CD4-positive, alpha-beta memory T cell (primary cell): ENCODE measurements at regions not wholly inside any gene's neighbourhood (a gene's known extent, or its start where the extent isn't known, plus 50 kb on each side); places are given as distances from the start of the nearest gene placed in this dataset.

ENCODE experiments used
- CTCF ChIA-PET: fragments of 350-600 bp; sonication (Branson Sonifier 250); formaldehyde crosslinking; loops from one replicate; lab custom pipeline; 2021; ENCODE audit warnings: inconsistent platforms; ENCODE audit not compliant: partially characterized antibody; lab: Charles Lee
- POLR2A ChIA-PET: fragments of 350-600 bp; sonication (Branson Sonifier 250); formaldehyde crosslinking; loops from one replicate; lab custom pipeline; 2021; ENCODE audit not compliant: partially characterized antibody; lab: Charles Lee
- DNase-seq, 5 donors: peaks; one replicate each; pipeline versions ENCODE4 v3.0.0 to v3.0.0-alpha.2; 2020 to 2022; ENCODE audit warnings: mixed read lengths in 1 of 5
- H3K27ac ChIP-seq: one replicate; pipeline ENCODE4 v1.7.0; 2013; ENCODE audit warnings: low read depth, low read length
- H3K27me3 ChIP-seq: 2 replicates; pipeline ENCODE4 v1.7.0; 2013; ENCODE audit warnings: mild to moderate bottlenecking, low read length, moderate library complexity; ENCODE audit not compliant: insufficient read depth
- H3K36me3 ChIP-seq: 2 replicates; pipeline ENCODE4 v1.7.0; 2013; ENCODE audit warnings: mild to moderate bottlenecking, low read length, moderate library complexity; ENCODE audit not compliant: insufficient read depth
- H3K4me1 ChIP-seq: 2 replicates; pipeline ENCODE4 v1.7.0; 2013; ENCODE audit warnings: mild to moderate bottlenecking, low read length, moderate library complexity; ENCODE audit not compliant: insufficient read depth
- H3K4me3 ChIP-seq, 2 donors: one replicate each; pipeline ENCODE4 v1.7.0; 2013; ENCODE audit warnings: low read length in 2 of 2, mild to moderate bottlenecking in 1 of 2
- H3K9me3 ChIP-seq, 2 donors: one replicate each; pipeline ENCODE4 v1.7.0; 2013; ENCODE audit warnings: low read length in 2 of 2, control low read depth in 1 of 2; ENCODE audit not compliant: control insufficient read depth in 1 of 2
- H3K27ac Mint-ChIP-seq, 7 donors: one replicate each; pipeline ENCODE4 v1.8.0; 2020 to 2021; ENCODE audit warnings: mixed read lengths in 7 of 7, mild to moderate bottlenecking in 6 of 7, inconsistent platforms in 3 of 7, moderate library complexity in 3 of 7
- H3K27me3 Mint-ChIP-seq, 2 donors: one replicate each; pipeline ENCODE4 v1.8.0; 2020 to 2021; ENCODE audit warnings: mixed read lengths in 2 of 2
- H3K36me3 Mint-ChIP-seq, 2 donors: one replicate each; pipeline ENCODE4 v1.8.0; 2020 to 2021; ENCODE audit warnings: mixed read lengths in 2 of 2, inconsistent platforms in 1 of 2, mild to moderate bottlenecking in 1 of 2
- H3K4me1 Mint-ChIP-seq, 4 donors: one replicate each; pipeline ENCODE4 v1.8.0; 2020 to 2021; ENCODE audit warnings: mixed read lengths in 4 of 4, mild to moderate bottlenecking in 1 of 4
- H3K4me3 Mint-ChIP-seq, 8 donors: one replicate each; pipeline ENCODE4 v1.8.0; 2020 to 2021; ENCODE audit warnings: mixed read lengths in 8 of 8, mild to moderate bottlenecking in 7 of 8, moderate library complexity in 6 of 8, inconsistent platforms in 3 of 8
- H3K9me3 Mint-ChIP-seq, 8 donors: one replicate each; pipeline ENCODE4 v1.8.0; 2020 to 2021; ENCODE audit warnings: mixed read lengths in 8 of 8, mild to moderate bottlenecking in 5 of 8, inconsistent platforms in 3 of 8, moderate library complexity in 1 of 8
- intact Hi-C: fragments of 100-400 bp; cut with micrococcal nuclease; formaldehyde crosslinking; loops from one replicate; pipeline ENCODE4 v1.15.1; 2023

DNA sequence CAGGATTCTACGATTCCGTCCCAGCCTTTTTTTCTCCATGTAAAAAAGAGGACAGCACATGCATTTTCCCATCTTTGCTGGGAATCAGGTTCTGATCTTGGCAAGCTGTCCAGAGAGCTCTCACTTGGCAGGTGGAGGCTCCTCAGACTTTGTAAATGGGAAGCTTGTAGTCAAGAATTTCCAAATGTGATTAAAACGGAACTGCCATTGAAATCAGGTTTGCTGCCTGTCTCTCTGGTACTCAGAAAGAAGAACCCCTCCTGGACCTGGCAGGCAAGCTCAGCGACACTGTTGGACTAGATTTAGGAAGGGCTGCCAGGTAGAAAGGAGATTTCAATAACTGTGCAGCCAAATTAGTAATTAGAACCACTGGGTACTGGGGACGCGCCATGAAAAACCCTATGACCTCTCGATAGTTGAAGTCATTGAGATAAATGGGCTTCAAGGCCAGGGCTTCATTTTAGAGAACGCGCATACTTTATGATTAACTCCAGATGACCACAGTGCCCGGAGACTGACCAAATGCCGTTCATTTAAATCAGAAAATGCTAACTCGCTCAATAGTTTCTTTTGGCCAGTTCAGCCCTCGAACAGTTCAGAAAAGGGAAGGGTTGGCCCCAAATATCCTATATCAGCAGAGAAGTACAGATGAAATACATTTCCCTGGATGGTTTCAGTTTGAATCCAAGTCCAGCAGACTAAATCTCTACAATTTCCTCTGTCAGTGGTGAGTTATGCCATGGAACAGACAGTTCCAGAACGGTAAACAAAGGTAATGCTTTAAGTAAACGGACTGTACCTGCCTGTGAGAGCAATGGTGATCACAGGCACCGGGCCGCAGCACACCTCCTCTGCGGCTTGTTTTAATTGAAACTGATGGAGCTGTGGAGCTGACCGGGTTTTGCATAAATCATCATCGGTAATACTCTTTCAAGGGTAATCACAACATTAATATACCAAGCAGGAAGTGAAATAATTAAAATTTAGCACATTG is 517.4 kb downstream of the RFC3 start:
- Histone ChIP-seq H3K36me3 (no peaks in the 10 kb centered on the region), H3K27me3 (no peaks in the 10 kb centered on the region), H3K27ac (no peak overlapping the region), H3K4me3 (no peak overlapping the region), H3K9me3 (no peaks in the 10 kb centered on the region), H3K4me1 (no peaks in the 10 kb centered on the region)
- H3K36me3 Mint-ChIP-seq: no peaks in the 10 kb centered on the region
- H3K4me3 Mint-ChIP-seq: no peak overlapping the region
- ChIA-PET POLR2A (no interaction called here), CTCF (no interaction called here)
- no peaks in the 10 kb centered on the region for H3K27me3 Mint-ChIP-seq
- no peak for DNase-seq
- peaks cover 0 to 8% (median 3%) of the 10 kb centered on the region in 8 donors for H3K9me3 Mint-ChIP-seq
- intact Hi-C loops: no loop called here
- no peak overlapping the region for H3K27ac Mint-ChIP-seq
- H3K4me1 Mint-ChIP-seq: no peaks in the 10 kb centered on the region

DNA sequence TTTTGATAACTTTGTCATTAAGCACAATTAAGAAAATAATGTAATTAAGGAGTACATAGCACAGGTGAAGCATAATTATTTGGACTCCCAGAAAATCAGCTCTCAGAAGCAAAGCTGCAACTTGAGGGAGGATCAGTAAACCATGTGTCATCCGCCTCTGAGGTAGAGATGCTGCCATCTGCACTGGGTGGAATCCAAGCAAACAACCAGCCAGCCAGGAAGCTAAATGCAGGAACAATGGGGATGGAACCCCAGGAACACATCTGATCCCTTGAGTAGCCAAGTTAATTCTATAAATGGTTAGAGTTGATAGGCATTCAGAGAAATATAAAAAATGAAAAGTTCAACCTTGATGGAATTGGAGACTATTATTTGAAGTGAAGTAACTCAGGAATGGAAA is 520.2 kb downstream of the RFC3 start:
- peaks cover 0 to 6% (median 2%) of the 10 kb centered on the region in 8 donors for H3K9me3 Mint-ChIP-seq
- no peaks in the 10 kb centered on the region for H3K4me1 ChIP-seq
- no peaks in the 10 kb centered on the region for H3K27me3 ChIP-seq
- ChIA-PET CTCF (no interaction called here), POLR2A (no interaction called here)
- H3K27ac Mint-ChIP-seq: no peak overlapping the region
- no peak overlapping the region for H3K4me3 Mint-ChIP-seq
- no peaks in the 10 kb centered on the region for H3K27me3 Mint-ChIP-seq
- H3K4me1 Mint-ChIP-seq: no peaks in the 10 kb centered on the region
- no peak for DNase-seq
- H3K4me3 ChIP-seq: no peak overlapping the region
- no peaks in the 10 kb centered on the region for H3K36me3 ChIP-seq
- no peaks in the 10 kb centered on the region for H3K9me3 ChIP-seq
- no peak overlapping the region for H3K27ac ChIP-seq
- intact Hi-C loops: no loop called here
- no peaks in the 10 kb centered on the region for H3K36me3 Mint-ChIP-seq

DNA sequence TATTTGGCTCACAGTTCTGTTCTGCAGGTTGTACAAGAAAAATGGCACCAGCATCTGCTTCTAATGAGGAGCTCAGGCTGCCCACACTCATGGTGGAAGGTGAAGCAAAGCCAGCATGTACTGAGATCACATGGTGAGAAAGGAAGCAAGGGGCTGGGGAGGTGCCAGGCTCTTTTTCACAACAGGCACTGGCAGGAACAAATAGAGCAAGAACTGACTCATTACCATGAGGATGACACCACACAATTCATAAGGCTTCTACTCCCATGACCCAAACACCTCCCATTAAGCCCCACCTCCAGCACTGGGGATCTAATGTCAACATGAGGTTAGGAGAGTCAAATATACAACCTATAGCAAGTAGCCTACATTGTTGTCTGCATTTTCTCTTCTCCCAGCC is 522.6 kb downstream of the RFC3 start:
- H3K27me3 ChIP-seq: no peaks in the 10 kb centered on the region
- Mint-ChIP-seq H3K27me3 (no peaks in the 10 kb centered on the region), H3K27ac (no peak overlapping the region), H3K36me3 (no peaks in the 10 kb centered on the region), H3K4me1 (no peaks in the 10 kb centered on the region), H3K9me3 (peaks cover 0 to 6% (median 0%) of the 10 kb centered on the region in 8 donors), H3K4me3 (no peak overlapping the region)
- no peaks in the 10 kb centered on the region for H3K9me3 ChIP-seq
- intact Hi-C loops: no loop called here
- H3K27ac ChIP-seq: no peak overlapping the region
- no peaks in the 10 kb centered on the region for H3K4me1 ChIP-seq
- no peak for DNase-seq
- H3K4me3 ChIP-seq: no peak overlapping the region
- POLR2A ChIA-PET: no interaction called here
- H3K36me3 ChIP-seq: no peaks in the 10 kb centered on the region
- CTCF ChIA-PET: no interaction called here

DNA sequence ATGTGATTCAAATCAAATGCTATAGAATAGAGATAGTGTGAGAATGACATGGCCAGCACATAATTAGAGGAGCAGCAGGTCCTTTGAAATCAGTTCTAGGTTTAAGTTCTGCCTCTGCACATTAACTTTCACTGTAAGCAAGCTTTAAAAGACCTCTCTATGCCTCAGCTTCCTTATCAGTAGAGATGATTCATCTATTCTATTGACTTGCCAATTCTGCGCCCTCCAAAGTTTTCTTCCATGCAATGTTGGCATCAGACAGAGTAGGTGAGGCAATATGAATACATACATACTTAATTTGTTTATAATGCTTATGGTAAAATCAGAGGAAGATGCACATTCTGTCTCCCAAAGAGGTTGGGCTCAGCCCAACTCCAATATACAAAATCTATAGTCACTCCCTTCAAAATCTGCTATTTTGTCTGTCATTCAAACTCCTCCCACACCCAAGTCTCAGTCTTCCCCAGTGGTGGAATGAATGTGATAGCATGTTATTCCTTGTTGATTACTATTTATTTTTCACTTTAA is 525.5 kb downstream of the RFC3 start:
- no peak for DNase-seq
- CTCF ChIA-PET: no interaction called here

DNA sequence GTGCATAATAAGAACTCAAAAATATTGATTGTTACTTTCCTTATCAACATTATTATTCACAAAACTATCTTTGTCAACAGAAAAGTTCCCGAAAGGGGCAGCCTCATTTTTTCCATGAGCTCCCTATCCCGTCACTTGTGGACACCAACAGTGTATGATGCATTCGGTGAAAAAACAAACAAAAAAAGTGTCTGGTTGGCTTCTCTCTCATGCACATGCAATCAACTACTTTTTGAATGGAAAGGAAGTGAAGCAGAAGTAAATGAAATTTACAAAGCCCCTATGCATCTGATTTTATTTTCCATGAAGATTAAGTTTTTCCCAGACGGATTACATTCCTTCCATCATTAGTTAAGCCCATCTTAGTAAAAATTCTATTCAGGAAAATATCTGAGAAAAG is 526.9 kb downstream of the RFC3 start:
- DNase-seq: no peak
- Mint-ChIP-seq H3K9me3 (peaks cover 0 to 8% (median under 1%) of the 10 kb centered on the region in 8 donors), H3K27ac (no peak overlapping the region), H3K4me1 (no peaks in the 10 kb centered on the region), H3K27me3 (no peaks in the 10 kb centered on the region), H3K36me3 (no peaks in the 10 kb centered on the region), H3K4me3 (no peak overlapping the region)
- ChIA-PET POLR2A (no interaction called here), CTCF (no interaction called here)
- H3K4me1 ChIP-seq: no peaks in the 10 kb centered on the region
- no peak overlapping the region for H3K27ac ChIP-seq
- no peaks in the 10 kb centered on the region for H3K36me3 ChIP-seq
- H3K4me3 ChIP-seq: no peak overlapping the region
- no peaks in the 10 kb centered on the region for H3K9me3 ChIP-seq
- no peaks in the 10 kb centered on the region for H3K27me3 ChIP-seq
- intact Hi-C loops: no loop called here

More for the DNA sequence above, 525.5 kb downstream of the RFC3 start:
- Histone ChIP-seq H3K4me3 (no peak overlapping the region), H3K9me3 (no peaks in the 10 kb centered on the region), H3K27me3 (no peaks in the 10 kb centered on the region), H3K4me1 (no peaks in the 10 kb centered on the region), H3K27ac (no peak overlapping the region), H3K36me3 (no peaks in the 10 kb centered on the region)
- Mint-ChIP-seq H3K4me3 (no peak overlapping the region), H3K36me3 (no peaks in the 10 kb centered on the region), H3K27me3 (no peaks in the 10 kb centered on the region), H3K27ac (no peak overlapping the region), H3K9me3 (peaks cover 0 to 8% (median 0%) of the 10 kb centered on the region in 8 donors), H3K4me1 (no peaks in the 10 kb centered on the region)
- POLR2A ChIA-PET: no interaction called here
- intact Hi-C loops: no loop called here

DNA sequence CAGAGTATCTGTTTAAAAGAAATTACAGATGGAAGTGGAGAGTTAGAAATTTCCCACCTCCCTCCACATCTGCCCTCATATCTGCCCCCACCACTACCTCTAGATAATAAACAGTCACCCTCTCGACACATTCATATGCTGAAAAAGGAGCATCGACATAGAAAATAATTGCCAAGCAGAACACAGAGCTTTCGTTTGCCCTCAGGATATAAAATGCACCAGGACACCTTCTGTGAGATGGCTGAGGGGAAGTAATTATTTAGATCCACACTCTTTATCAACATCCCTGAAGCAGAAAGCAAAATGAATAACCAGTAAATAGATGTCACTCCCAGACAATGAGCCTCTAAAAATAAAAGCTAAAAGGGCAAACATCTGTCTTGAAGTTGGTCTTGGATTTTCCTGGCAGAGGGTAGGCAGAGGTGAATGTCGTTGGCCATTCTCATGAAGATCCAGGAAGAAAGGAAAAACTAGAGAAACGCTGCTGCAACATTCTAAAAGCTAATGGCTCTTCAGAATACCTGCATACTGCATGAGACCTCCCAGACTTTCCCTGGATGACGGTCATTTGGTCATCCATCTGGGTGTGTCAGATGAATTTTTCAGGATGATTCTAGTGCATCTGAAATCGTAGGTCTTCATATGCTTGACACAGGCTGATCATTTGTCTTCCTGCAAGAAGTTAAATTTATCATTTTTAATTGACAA is 527.5 kb downstream of the RFC3 start:
- POLR2A ChIA-PET: no interaction called here
- Histone ChIP-seq H3K36me3 (no peaks in the 10 kb centered on the region), H3K4me1 (no peaks in the 10 kb centered on the region), H3K9me3 (no peaks in the 10 kb centered on the region), H3K27me3 (no peaks in the 10 kb centered on the region), H3K4me3 (no peak overlapping the region), H3K27ac (no peak overlapping the region)
- no peaks in the 10 kb centered on the region for H3K27me3 Mint-ChIP-seq
- no peak overlapping the region for H3K4me3 Mint-ChIP-seq
- H3K4me1 Mint-ChIP-seq: no peaks in the 10 kb centered on the region
- peaks cover 0 to 8% (median 2%) of the 10 kb centered on the region in 8 donors for H3K9me3 Mint-ChIP-seq
- H3K27ac Mint-ChIP-seq: no peak overlapping the region
- DNase-seq: no peak
- intact Hi-C loops: no loop called here
- no peaks in the 10 kb centered on the region for H3K36me3 Mint-ChIP-seq
- CTCF ChIA-PET: no interaction called here

DNA sequence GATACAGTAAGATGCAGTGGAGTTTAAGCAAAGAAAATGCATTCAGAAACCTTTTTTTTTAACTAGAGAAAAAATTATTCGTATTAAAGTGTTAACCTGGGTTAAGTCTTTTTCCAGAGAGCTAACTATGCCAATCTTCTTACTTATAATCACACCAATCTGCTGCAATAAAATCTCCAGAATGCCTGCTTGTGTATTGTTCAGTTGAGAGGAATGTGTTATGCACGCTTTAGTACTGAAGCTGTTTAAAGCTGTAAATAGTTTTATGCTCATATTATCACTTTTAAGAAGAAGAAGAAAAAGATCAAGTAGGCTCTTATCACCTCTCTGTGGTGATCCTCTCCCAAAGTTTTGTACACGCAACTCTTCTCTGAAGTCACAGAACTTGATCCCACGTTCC is 528.7 kb downstream of the RFC3 start:
- Histone ChIP-seq H3K36me3 (no peaks in the 10 kb centered on the region), H3K4me3 (no peak overlapping the region), H3K27me3 (no peaks in the 10 kb centered on the region), H3K4me1 (no peaks in the 10 kb centered on the region), H3K9me3 (no peaks in the 10 kb centered on the region), H3K27ac (no peak overlapping the region)
- Mint-ChIP-seq H3K4me1 (no peaks in the 10 kb centered on the region), H3K4me3 (no peak overlapping the region), H3K27me3 (no peaks in the 10 kb centered on the region), H3K9me3 (peaks cover 0 to 8% (median 4%) of the 10 kb centered on the region in 8 donors), H3K27ac (no peak overlapping the region), H3K36me3 (no peaks in the 10 kb centered on the region)
- DNase-seq: no peak
- POLR2A ChIA-PET: no interaction called here
- intact Hi-C loops: no loop called here
- CTCF ChIA-PET: no interaction called here
